IPS-18c (cell line): ENCODE measurements at regions not wholly inside any gene's neighbourhood (a gene's known extent, or its start where the extent isn't known, plus 50 kb on each side); places are given as distances from the start of the nearest gene placed in this dataset.

ENCODE experiments used
- H3K4me3 ChIP-seq: 2 replicates; pipeline ENCODE4 v1.7.0; 2013; ENCODE audit warnings: low read depth, mild to moderate bottlenecking, low read length, moderate library complexity; ENCODE audit not compliant: insufficient read depth
- H3K9me3 ChIP-seq: one replicate; pipeline ENCODE4 v1.6.1; 2013; ENCODE audit warnings: mild to moderate bottlenecking, low read length, moderate library complexity; ENCODE audit not compliant: control insufficient read depth, insufficient read depth

- Histone ChIP-seq H3K9me3 (peaks cover 3% of the 10 kb centered on the region), H3K4me3 (no peak overlapping the region)
Observed at GRCh38 chr11:119996556-119996955, 141.4 kb downstream of the TRIM29 start.

- H3K4me3 ChIP-seq, result no peak overlapping the region
- peaks cover 3% of the 10 kb centered on the region for H3K9me3 ChIP-seq
Observed at GRCh38 chr11:119995730-119996491, 142.0 kb downstream of the TRIM29 start.

- Histone ChIP-seq H3K9me3 (peaks cover 3% of the 10 kb centered on the region), H3K4me3 (no peak overlapping the region)
Observed at GRCh38 chr11:119993722-119994121, 144.2 kb downstream of the TRIM29 start.

GRCh38 chr11:119992171-119993051, 145.5 kb downstream of the TRIM29 start:
- Histone ChIP-seq H3K4me3 (no peak overlapping the region), H3K9me3 (peaks cover 3% of the 10 kb centered on the region)

GRCh38 chr11:119991669-119992068, 146.2 kb downstream of the TRIM29 start:
- peaks cover 3% of the 10 kb centered on the region for H3K9me3 ChIP-seq
- no peak overlapping the region for H3K4me3 ChIP-seq

- peaks cover 3% of the 10 kb centered on the region for H3K9me3 ChIP-seq
Observed at GRCh38 chr11:119991022-119991404, 146.9 kb downstream of the TRIM29 start.

GRCh38 chr11:119990309-119991021, 147.4 kb downstream of the TRIM29 start:
- Histone ChIP-seq H3K9me3 (peaks cover 3% of the 10 kb centered on the region), H3K4me3 (no peak overlapping the region)

More at GRCh38 chr11:119991022-119991404, 146.9 kb downstream of the TRIM29 start:
- H3K4me3 ChIP-seq, result no peak overlapping the region

- peaks cover 3% of the 10 kb centered on the region for H3K9me3 ChIP-seq
- no peak overlapping the region for H3K4me3 ChIP-seq
Observed at GRCh38 chr11:119989159-119989821, 148.6 kb downstream of the TRIM29 start.

GRCh38 chr11:119985551-119985950, 152.4 kb downstream of the TRIM29 start:
- Histone ChIP-seq H3K9me3 (no peaks in the 10 kb centered on the region), H3K4me3 (no peak overlapping the region)

- Histone ChIP-seq H3K9me3 (peaks cover 2% of the 10 kb centered on the region), H3K4me3 (no peak overlapping the region)
Observed at GRCh38 chr11:119983816-119984215, 154.1 kb downstream of the TRIM29 start.

- Histone ChIP-seq H3K9me3 (peaks cover 3% of the 10 kb centered on the region), H3K4me3 (no peak overlapping the region)
Observed at GRCh38 chr11:119983240-119983732, 154.6 kb downstream of the TRIM29 start.

GRCh38 chr11:119982517-119983239, 155.2 kb downstream of the TRIM29 start:
- Histone ChIP-seq H3K9me3 (peaks cover 3% of the 10 kb centered on the region), H3K4me3 (no peak overlapping the region)

GRCh38 chr11:119980431-119980830, 157.5 kb downstream of the TRIM29 start:
- no peak overlapping the region for H3K4me3 ChIP-seq
- H3K9me3 ChIP-seq, result peaks cover 3% of the 10 kb centered on the region

- H3K9me3 ChIP-seq, result peaks cover 3% of the 10 kb centered on the region
Observed at GRCh38 chr11:119979701-119980100, 158.2 kb downstream of the TRIM29 start.

GRCh38 chr11:119978696-119979095, 159.2 kb downstream of the TRIM29 start:
- H3K4me3 ChIP-seq, result no peak overlapping the region
- H3K9me3 ChIP-seq, result peaks cover 3% of the 10 kb centered on the region

More at GRCh38 chr11:119979701-119980100, 158.2 kb downstream of the TRIM29 start:
- H3K4me3 ChIP-seq, result no peak overlapping the region

- peaks cover 3% of the 10 kb centered on the region for H3K9me3 ChIP-seq
- H3K4me3 ChIP-seq, result no peak overlapping the region
Observed at GRCh38 chr11:119977881-119978280, 160.0 kb downstream of the TRIM29 start.
